A673 (cell line): ENCODE measurements at regions not wholly inside any gene's neighbourhood (a gene's known extent, or its start where the extent isn't known, plus 50 kb on each side); places are given as distances from the start of the nearest gene placed in this dataset.

Experiments used
- CTCF ChIP-seq: fragments of 300-800, 200-600 bp; sonication (generic); conservative IDR thresholded peaks from 2 replicates; pipeline ENCODE4 v1.5.1; 2017; ENCODE audit warnings: low read depth, mild to moderate bottlenecking, antibody characterized with exemption, low read length, moderate library complexity, mixed read lengths
- EZH2 ChIP-seq: fragments of 200-600 bp; sonication (generic); IDR thresholded peaks from 2 replicates; pipeline ENCODE4 v1.6.1; 2017; ENCODE audit warnings: borderline replicate concordance, low read depth, mild to moderate bottlenecking, mixed read lengths, antibody characterized with exemption, low read length; ENCODE audit not compliant: poor library complexity, severe bottlenecking

DNA sequence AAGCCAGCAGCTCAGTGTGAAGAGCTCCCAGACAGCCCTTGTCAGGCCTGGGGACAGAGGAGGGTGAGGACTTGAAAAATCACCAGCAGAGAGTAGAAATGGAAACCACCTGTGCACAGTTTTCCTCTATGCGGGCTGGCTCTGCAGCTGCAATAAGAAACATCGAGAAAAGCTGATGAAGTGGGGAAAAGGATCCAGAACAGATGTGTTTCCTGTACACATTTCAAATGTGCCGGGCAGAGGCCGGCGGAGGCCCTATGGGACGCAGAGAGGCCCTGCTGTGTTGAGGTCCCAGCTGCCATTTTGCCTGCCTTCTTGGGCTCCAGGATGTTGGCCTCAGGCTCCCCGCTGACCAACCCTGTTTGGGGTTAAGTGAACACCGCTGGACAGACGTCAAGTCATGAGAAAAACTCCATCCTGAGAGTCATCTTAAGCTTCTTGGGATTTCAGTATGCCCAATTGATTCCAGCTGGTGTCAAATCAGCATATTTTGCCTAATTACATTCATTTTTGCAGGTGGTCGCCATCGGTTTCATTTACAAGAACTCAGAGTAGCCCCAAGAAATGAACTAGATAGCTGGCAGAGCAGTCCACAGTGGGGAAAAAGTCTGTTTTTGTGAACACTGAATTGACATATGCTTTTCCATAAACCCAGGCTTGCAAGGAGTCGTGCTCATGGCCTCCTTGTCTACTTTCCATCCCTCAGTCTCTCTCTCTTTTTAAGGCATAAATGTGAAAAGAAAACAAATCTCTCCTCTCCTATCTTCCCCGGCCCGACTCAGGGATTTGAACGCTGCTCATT is 150.4 kb upstream of the PHACTR3 start:
- no peak for TF ChIP-seq CTCF
- TF ChIP-seq EZH2 = no peak
